Skin of body (tissue), 1 donor: ENCODE measurements at regions not wholly inside any gene's neighbourhood (a gene's known extent, or its start where the extent isn't known, plus 50 kb on each side); places are given as distances from the start of the nearest gene placed in this dataset.

ENCODE experiments used
- DNase-seq: peaks from one replicate; lab custom pipeline; 2025; lab: John Stamatoyannopoulos, UW

- no peak for DNase-seq
These were observed 50.4 kb upstream of the APCDD1L start for GRCh38 chr20:58565461-58566175.
